NCI-H1092 treated with DMSO at 0.1 percent for 48 hours (cell line): ENCODE measurements at regions not wholly inside any gene's neighbourhood (a gene's known extent, or its start where the extent isn't known, plus 50 kb on each side); places are given as distances from the start of the nearest gene placed in this dataset.
A peak's percentile ranks its signal among the peaks of the same experiment; 100 is the strongest.
"Not testable (repeated sequence)": the region's sequence is repeated elsewhere in the genome, so short reads cannot be mapped to it uniquely, and the experiment has no call there.

Experiments
- DNase-seq: peaks from one replicate; lab custom pipeline; 2025; lab: John Stamatoyannopoulos, UW

DNA sequence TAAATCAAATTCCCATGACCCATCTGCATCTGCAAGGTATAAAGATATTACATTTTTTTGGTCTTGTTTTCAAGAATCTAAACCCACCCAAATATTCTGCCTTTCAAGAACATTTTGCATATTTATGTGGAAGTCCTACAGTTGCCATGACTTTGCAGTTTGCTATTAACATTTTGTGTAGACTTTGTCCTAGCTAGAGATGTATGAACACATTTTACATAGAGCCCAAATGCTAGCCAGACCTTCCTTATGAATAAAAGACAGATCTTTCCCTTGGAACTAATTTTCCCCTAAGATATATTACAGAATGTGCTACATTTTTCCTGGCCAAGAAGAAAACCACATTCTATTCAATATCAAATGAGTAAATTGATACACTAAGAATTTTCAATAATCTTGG is 772.5 kb downstream of the KCNA4 start:
- no peak for DNase-seq

DNA sequence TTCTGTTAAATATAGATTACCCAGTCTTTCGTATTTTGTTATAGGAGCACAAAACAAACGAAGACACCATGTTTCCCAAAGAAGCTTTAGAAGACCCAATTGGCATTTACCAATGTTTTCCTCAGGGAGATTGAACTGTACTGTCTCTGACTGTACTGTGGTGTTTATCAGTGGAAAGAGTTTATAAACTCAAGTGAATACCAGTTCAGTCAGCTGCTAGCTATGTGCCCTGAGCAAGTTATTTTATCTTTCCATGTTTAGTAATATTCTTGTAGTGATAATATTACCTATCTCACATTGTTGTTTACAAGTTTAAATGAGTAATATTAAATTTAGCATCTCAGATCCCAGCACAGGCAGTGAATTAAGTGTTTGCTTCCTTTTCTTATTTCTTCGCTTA is 773.2 kb downstream of the KCNA4 start:
- no peak for DNase-seq

DNA sequence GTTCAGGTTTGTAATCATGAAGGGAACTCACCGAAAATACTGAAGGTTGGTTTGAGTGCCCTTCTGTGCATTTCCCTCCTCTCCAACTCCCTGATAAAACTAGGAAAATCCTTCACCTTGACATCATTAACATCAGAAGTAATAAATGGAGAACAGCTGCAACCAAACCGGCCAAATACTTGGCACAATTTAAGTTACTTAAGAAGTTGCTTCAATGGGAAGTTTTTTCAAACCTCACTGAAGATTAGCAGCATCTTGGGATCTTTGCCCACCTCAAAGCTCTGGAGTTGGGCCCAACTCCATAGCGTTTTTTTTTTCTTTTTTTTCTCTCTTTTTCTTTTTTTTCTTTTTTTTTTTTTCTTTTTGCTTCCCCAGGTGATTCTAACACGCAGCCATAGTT is 784.8 kb downstream of the KCNA4 start:
- DNase-seq, result no peak

DNA sequence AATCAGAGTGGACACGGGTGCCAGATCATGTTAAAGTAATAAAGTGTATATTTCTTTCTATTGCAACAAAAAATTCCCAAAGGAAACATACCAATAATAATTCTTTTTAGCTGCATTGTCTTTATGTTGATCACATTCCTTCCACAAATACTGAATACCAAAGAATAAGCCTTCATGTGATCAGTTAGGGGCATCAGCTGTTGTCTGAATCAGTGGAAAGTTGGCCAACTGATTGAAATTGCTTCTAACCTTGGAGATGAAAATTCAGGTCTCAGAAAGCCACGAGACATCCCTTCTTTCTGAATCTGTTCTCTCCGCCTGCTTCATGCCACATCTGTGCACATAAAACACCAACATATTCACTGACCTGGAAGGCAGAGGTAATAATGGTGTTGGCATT is 785.2 kb downstream of the KCNA4 start:
- no peak for DNase-seq

DNA sequence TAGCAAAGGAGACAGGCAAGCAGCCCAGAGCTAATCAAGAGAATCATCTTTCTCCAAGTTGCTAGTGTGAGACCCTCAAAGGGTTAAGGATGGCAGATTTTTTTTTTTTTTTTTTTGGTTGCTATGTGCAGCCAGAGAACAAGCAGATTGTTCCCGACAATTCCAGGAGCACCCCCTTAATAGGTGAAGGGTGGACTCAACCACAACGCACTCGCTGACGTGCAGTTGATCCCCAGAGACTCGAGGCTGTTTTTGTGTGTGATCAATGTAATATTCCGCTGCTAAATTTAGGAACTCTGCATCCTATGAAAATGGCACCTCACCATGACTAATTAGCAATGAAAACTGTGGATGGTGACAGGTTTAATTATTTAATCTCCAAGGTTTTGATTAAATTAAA is 789.0 kb downstream of the KCNA4 start:
- no peak for DNase-seq

DNA sequence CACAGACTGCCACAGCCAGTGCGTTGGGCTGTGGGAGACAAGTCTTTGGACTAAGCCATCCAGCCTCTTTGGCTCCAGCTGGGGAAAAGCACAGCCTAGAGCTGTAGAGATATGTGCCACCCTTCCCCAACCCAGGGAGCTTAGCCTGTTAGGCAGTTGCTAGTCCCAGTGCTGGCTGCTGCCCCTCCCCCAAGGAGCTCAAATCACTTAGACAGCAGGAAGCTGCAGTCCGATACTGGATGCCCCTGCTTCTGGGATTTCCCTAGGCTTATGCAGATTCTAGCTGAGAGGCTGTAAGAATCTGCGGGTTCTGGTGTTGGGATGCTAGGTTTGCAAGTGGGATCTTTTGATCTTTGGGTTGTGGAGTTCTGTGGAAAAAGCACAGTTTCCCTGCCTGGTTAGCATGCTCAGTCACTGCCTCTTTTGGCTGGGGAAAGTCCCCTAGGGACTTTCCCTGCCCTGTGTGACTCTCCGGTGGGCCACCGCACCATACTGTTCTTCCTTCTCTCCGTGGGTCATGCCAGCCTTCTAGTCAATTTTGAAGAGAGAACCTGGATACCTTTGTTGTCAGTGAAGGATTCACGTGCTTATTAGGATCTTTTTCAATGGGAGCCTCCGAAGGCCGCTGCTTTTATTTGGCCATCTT is 792.0 kb downstream of the KCNA4 start:
- DNase-seq, result no peak

DNA sequence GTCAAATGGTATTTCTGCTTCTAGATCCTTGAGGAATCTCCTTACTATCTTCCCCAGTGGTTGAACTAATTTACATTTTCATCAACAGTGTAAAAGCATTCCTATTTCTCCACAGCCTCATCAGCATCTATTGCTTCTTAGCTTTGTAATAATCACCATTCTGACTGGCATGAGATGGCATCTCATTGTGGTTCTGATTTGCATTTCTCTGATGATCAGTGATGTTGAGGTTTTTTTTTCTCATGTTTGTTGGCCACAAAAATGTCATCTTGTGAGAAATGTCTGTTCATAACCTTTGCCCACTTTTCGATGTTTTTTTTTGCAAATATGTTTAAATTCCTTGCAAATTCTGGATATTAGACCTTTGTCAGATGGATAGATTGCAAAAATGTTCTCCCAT is 797.3 kb downstream of the KCNA4 start:
- DNase-seq, result not testable (repeated sequence)

DNA sequence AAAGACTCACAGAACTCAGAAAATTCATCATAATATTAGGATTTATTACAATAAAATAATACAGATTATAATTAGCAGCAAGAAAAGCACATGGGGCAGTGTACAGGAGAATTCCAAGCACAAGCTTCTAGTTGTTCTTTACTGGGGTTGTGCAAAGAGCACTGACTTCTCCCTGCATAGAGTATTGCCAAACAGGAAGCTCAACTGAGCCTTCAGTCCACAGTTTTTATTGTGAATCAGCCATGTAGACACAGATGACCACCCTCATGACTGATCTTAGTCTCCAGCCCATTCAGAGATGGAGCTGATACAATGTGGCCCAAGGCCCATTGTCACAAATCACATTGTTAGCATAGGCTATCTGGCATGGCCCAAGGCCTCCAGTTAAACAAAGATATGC is 798.9 kb downstream of the KCNA4 start:
- DNase-seq, result no peak

DNA sequence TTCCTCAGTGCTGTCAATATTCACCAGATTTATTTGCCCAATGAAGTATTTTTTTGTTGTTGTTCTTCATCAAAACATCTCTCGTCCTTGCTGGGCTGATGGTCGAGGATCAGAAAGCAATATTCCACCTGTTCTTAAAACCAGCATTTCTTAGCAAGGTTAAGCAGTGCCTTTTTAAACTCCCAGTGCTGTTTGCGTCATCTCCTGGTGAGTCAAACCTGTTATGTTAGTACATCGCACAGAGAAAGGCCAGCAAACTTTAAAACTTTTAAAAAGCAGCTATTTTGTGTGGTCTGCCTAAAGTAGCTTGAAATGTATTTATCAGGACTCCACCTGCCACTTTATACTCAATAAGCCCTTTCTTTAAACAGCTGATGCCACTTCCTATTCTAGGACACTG is 802.0 kb downstream of the KCNA4 start:
- no peak for DNase-seq

DNA sequence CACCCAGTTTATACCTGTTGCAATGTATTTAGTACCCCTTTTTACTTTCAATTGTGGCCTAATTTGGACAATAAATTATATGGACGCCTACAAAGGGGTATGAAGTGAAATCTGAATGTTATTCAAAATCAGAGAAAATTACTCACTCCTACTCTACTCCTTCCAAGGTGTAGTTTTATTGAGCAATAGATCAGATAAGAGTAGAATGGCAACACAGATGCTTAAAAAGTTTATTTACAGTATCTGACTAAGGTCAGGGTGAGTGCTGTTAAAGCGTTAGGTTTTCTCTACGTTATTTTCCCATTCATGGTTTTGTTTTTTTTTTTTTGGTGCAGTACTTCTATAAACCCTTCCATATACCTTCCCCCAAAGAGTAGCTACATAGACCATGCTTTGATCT is 805.6 kb downstream of the KCNA4 start:
- no peak for DNase-seq

DNA sequence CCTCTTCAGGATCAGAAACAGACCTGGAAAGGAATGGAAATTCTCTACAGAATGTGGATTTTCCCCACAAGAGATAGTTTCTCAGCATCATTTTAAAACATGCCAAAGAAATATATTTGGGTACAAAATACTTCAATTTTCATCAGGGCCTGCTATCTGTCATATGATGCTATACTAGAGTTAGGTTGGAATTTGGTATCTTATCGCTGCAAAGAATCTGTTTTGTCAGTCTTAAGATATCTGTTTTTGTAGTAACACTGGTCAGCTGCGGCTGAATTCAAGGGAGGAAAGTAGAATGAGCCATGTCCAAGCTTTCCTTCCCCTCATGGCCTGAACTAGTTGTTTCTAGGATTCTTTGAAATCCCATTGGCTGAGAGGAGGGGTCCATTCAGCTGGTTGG is 806.4 kb downstream of the KCNA4 start:
- no peak for DNase-seq

DNA sequence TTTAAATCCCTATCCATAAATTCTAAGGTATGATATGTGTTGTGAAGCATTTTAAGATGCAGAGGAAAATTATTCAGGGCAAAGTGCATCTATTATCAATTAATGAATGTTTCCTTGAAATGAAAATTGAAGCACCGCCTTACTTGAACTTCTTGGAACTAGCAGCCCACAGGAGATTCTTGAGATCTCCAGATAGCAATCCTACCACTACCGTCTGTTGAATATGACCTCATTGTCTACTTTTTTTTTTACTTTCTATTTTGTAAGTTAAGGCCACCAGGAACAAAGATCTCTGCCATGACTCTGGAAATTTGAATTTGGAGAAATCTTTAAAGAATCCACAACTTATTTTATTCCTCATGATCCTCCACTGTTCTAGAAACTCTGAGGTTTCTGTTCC is 808.7 kb downstream of the KCNA4 start:
- no peak for DNase-seq

DNA sequence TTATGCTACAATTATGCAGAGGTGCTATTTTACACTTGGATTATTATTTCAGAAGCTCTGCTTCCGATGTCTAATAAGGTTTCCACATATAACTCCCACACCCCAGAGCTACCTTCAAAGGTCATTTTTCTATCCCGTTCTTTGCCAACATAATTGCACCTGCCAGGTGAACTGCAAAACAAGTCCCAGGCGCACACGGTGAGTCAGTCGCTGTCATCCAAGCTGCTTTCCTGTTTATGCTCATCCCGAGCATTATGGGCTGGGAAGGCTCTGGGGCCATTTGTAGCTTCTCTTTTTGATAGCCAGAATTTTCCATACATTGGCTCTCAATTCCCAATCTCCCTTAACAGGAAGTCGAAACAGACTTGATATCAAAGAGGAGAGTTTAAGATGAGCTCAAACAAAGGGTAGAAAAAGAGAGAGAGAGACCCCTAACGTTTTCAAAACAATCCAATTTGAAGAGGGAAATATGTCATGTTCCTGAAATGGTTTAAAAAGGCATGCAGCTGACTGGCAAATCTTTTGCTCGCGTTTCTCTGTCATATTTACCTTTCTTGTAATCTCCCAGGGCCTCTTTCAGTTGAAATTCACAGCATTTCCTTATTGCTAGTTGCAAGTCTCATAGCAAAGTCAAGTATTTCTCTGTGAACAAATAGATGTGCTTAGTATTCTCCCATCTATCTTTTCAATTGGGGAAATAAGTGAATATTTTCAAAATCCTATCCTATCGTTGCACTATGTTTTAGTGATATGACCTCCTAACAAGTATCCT is 815.9 kb downstream of the KCNA4 start:
- DNase-seq, result peak; percentile 22

DNA sequence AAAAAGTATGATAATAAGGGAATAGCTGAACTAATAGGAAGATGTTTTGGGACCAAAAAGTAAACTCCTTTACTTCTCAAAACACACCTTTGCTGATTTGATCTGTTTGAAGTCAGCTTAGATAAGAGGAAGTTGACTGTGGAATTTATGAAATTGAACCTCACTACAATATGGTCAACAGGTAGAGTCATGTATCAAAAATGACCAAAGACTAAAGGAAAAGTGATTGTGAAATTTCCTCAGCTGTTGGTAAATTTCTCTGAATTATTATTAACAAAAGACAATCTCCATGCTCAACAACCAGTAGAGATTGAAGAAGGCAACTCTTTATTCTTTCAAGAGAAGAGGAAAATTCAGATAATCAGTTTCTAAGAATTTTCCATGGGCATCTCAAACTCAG is 826.5 kb downstream of the KCNA4 start:
- DNase-seq, result no peak

DNA sequence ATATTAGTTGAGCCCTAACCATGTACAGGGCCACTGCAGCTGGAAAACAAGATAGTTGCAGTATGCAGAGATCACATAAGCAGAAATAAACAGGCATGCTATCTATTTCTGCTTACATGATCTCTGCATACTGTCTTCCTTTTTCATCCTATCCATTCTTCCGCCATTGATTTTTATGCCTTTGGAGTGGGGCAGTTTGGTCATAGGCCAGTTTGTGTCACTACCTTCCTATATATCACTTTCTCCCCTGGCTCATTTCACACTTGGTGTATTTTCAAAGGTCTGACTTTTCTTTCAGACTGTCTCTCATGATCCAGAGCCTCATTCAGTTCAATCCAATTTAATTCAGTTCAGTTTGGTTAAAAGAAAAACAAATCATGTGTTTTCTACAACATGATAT is 829.6 kb downstream of the KCNA4 start:
- DNase-seq, result no peak

DNA sequence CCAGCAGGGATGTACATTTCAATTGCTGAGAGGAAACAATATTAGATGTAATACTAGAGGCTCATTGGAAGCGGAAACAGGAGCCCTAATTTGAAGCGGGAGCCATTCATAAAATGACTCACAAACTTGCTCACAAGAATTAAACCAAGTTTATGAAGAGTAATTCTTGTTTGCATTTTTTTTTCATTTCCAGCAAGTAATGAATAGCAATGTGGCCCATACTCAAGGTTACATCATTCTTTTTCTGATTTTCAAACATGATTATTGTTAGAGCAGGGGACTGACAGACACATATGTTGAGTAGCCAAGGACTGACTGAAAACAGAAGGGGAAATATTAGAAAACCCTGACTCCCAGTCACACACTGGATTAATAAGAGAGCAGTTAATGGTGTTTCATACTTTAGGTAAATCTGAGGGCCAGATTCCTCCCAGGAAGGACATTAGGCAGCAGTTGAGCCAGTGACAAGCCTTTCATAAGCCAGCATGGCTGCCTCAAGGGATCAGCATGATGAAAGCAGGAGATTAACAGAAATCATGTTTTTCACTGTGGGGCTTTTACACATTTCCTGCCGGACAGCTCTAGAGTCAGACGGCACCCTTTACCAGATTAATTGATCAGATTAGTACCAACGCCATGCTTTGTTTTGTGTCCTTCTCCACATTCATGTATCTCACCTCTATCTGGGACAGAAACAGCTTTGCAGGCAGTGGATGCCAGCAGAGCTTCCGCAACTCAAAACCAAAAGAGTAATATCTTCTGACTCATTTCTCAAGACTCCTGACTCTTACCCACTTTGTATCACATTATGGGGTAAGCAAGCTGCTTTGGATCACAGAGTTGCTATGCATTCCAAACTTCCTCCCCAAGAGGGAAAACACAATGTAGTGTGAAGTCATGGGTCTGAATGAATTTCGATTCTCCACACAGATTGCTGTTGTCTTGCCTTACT is 831.6 kb downstream of the KCNA4 start:
- no peak for DNase-seq

DNA sequence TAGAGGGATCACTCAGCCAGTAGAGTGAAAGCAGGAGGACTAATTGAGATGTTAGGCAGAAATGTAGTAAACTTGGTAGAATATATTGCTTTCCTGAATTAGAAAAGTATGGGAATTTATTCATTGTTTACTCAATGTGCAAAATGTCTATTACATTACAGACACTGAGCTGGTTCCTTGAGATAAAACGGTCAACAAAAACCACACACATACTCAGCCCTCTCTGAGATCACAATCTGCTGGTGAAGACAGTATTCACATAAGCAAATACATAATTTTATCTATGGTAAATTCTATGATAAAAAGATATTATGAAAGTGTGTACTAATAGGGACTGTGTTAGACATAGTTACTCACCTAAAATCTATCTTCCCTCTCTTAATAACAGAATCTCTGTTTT is 833.5 kb downstream of the KCNA4 start:
- no peak for DNase-seq

DNA sequence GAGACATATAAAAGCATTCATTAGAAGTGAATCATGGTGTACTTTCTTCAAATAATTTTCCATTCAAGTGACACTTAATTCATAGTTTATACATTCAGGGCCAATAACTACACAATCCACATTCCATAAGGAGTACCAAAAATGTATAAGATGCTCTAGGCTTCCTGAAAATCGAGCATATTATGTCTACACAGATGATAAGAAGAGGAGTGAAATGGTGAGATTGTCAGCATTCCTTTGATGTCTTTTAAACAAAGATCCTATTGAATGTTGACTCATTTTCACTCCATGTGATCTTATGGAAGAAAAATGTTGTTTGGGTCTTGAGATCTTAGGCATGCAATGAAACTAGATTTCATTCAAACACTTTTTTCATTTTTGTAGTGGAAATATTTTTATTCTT is 843.2 kb downstream of the KCNA4 start:
- no peak for DNase-seq

DNA sequence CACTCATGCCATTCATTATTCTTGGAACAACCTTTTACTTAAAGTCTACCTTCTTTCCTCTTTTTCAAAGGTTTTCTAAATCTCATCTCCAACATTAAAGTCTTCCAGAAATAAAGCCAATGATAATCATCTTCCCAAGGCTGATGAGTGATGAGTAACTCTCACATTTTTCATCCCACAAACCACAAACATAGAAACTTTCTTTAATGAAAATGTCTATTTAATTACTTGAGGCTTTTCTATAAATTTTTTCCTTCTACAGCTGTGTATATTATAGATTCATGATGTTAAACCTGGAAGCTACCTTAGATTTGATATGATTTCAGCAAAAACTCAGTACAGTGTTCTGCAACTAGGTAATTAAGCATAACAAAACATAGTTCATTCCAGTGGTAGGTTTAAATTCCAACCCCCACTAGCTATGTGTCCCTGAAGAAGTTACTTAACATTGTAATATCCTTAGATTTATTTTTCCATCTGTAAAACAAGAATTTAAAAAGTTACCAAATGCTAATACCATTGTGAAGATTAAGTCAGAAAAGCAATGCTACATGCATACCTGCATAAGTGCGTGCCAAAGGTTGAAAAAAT is 845.4 kb downstream of the KCNA4 start:
- DNase-seq, result no peak

DNA sequence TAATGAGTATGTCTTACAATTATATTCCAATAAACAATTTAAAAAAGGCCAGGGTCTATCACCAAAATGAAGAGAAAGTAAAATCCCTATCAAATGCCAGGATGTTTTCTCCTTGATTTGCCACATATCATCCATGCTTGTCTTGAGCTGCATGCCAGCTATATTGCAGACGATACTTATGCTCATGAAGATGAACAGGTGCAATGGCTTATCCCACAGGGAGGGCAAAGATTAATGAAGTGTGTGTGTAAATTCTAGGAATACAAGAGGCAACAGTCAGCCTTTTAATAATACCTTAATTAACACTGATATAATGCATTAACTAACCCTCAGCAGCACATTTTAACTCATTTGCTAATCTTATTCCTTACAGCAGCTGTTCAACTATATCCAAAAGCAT is 850.5 kb downstream of the KCNA4 start:
- no peak for DNase-seq

DNA sequence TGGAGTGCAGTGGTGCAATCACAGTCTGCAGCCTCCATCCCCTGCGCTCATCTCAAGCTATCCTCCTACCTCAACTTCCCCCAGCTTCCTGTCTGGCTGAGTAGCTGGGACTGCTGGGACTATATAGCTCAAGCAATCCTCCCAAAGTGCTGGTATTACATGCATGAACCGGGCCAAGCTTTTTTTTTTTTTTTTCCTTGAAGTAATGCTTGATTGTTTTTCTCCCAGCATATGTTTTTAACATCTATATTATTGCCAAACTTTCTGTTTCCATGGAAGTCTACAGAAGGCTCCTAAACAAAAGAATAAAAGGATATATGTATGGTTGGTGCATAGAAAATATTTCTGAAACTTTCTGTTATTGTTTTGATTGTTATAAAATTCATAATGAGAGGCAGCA is 853.6 kb downstream of the KCNA4 start:
- DNase-seq, result no peak

DNA sequence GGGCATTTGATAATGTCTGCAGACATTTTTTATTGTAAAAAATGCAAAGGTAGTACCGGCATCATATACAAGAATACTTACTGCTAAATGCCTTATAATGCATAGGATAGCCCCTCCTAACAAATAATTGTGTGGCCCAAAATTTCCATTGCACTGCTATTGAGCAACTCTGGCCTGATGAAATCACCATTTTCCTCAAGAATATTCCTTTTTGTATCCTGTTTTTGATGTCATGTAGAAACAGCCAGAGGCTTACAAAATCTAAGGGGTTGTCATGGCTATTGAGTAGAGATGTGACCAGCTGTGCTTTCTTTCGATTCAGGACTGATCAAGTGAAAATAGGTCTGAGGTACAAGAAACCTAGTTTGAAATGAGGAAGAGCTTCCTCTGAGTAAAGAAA is 854.3 kb downstream of the KCNA4 start:
- no peak for DNase-seq

DNA sequence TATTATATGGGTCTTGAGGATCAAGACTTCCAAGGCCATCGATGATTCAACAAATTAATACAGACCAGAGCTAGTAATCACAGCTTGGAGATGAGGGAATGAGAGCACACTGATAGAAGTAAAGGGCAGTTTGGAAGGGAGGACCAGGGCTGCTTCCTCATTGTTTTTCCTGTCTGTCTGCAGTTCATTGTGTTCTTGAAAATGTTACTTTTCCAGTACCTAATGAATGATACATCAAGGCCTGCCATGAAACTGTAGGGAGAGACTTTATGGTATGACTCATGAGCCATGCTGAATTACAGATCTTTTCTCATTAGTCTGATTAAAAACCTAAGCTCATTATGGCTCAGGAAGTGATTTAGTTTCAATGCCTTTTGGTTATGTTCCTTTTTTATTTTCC is 855.6 kb downstream of the KCNA4 start:
- DNase-seq, result no peak
